Osteoblast (primary cell): ENCODE measurements at regions not wholly inside any gene's neighbourhood (a gene's known extent, or its start where the extent isn't known, plus 50 kb on each side); places are given as distances from the start of the nearest gene placed in this dataset.

Source experiments
- DNase-seq: peaks from one replicate; pipeline ENCODE4 v3.0.0; 2011; ENCODE audit warnings: low spot score, mixed read lengths; ENCODE audit not compliant: insufficient read length; ENCODE audit errors: missing footprints
- H2AFZ ChIP-seq: 2 replicates; pipeline ENCODE4 v1.6.0; 2011; ENCODE audit warnings: mild to moderate bottlenecking, low read length
- H3K27ac ChIP-seq: 2 replicates; pipeline ENCODE4 v1.5.1; 2011; ENCODE audit warnings: mild to moderate bottlenecking, low read depth, low read length, moderate library complexity
- H3K27me3 ChIP-seq: 2 replicates; pipeline ENCODE4 v1.6.0; 2012; ENCODE audit warnings: mild to moderate bottlenecking, control low read depth, inconsistent platforms, low read length, moderate library complexity; ENCODE audit not compliant: insufficient read depth
- H3K36me3 ChIP-seq: 2 replicates; pipeline ENCODE4 v1.5.1; 2011; ENCODE audit warnings: mild to moderate bottlenecking, low read length, control low read depth, moderate library complexity; ENCODE audit not compliant: insufficient read depth
- H3K4me1 ChIP-seq: 2 replicates; pipeline ENCODE4 v1.5.1; 2011; ENCODE audit warnings: mild to moderate bottlenecking, low read length, control low read depth, moderate library complexity; ENCODE audit not compliant: insufficient read depth
- H3K4me2 ChIP-seq: 2 replicates; pipeline ENCODE4 v1.6.0; 2011; ENCODE audit warnings: mild to moderate bottlenecking, low read length; ENCODE audit not compliant: insufficient read depth
- H3K4me3 ChIP-seq: fragments of 200-600 bp; sonication (generic); 3 replicates; pipeline ENCODE4 v1.5.1; 2012; ENCODE audit warnings: mild to moderate bottlenecking, low read length, inconsistent platforms; ENCODE audit not compliant: insufficient read depth
- H3K79me2 ChIP-seq: 2 replicates; pipeline ENCODE4 v1.6.0; 2012; ENCODE audit warnings: mild to moderate bottlenecking, low read length, control low read depth, inconsistent platforms; ENCODE audit not compliant: insufficient read depth
- H3K9me3 ChIP-seq: 2 replicates; pipeline ENCODE4 v1.5.1; 2011; ENCODE audit warnings: low read depth, low read length, control low read depth
- H4K20me1 ChIP-seq: 2 replicates; pipeline ENCODE4 v1.6.0; 2012; ENCODE audit warnings: mild to moderate bottlenecking, low read length, control low read depth; ENCODE audit not compliant: insufficient read depth
- TF ChIP-seq, protein P1 (sequence below): IDR thresholded peaks from 2 replicates; pipeline ENCODE4 v1.5.1; 2011; ENCODE audit warnings: mild to moderate bottlenecking, low read depth, low read length, moderate library complexity; ENCODE audit errors: extremely low read depth

- Histone ChIP-seq H3K27ac (no peak overlapping the region), H3K27me3 (peaks cover 17% of the 10 kb centered on the region), H3K36me3 (no peaks in the 10 kb centered on the region), H3K4me2 (no peak overlapping the region), H3K4me3 (no peak overlapping the region), H3K4me1 (no peaks in the 10 kb centered on the region), H3K9me3 (no peaks in the 10 kb centered on the region), H2AFZ (no peak overlapping the region), H3K79me2 (no peaks in the 10 kb centered on the region), H4K20me1 (no peaks in the 10 kb centered on the region)
- no peak for DNase-seq
- TF ChIP-seq, protein P1, sequence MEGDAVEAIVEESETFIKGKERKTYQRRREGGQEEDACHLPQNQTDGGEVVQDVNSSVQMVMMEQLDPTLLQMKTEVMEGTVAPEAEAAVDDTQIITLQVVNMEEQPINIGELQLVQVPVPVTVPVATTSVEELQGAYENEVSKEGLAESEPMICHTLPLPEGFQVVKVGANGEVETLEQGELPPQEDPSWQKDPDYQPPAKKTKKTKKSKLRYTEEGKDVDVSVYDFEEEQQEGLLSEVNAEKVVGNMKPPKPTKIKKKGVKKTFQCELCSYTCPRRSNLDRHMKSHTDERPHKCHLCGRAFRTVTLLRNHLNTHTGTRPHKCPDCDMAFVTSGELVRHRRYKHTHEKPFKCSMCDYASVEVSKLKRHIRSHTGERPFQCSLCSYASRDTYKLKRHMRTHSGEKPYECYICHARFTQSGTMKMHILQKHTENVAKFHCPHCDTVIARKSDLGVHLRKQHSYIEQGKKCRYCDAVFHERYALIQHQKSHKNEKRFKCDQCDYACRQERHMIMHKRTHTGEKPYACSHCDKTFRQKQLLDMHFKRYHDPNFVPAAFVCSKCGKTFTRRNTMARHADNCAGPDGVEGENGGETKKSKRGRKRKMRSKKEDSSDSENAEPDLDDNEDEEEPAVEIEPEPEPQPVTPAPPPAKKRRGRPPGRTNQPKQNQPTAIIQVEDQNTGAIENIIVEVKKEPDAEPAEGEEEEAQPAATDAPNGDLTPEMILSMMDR: no peak
Observed at GRCh38 chr21:36532769-36533467, 53.0 kb upstream of the CLDN14 start.

GRCh38 chr21:36533468-36533848, 53.5 kb upstream of the CLDN14 start:
- TF ChIP-seq, protein P1: no peak
- H3K4me2 ChIP-seq: no peak overlapping the region
- H3K4me3 ChIP-seq: no peak overlapping the region
- peaks cover 13% of the 10 kb centered on the region for H3K27me3 ChIP-seq
- no peaks in the 10 kb centered on the region for H3K4me1 ChIP-seq
- DNase-seq: no peak
- H2AFZ ChIP-seq: no peak overlapping the region
- H3K36me3 ChIP-seq: no peaks in the 10 kb centered on the region
- no peak overlapping the region for H3K27ac ChIP-seq
- no peaks in the 10 kb centered on the region for H3K79me2 ChIP-seq
- no peaks in the 10 kb centered on the region for H3K9me3 ChIP-seq
- no peaks in the 10 kb centered on the region for H4K20me1 ChIP-seq

DNA sequence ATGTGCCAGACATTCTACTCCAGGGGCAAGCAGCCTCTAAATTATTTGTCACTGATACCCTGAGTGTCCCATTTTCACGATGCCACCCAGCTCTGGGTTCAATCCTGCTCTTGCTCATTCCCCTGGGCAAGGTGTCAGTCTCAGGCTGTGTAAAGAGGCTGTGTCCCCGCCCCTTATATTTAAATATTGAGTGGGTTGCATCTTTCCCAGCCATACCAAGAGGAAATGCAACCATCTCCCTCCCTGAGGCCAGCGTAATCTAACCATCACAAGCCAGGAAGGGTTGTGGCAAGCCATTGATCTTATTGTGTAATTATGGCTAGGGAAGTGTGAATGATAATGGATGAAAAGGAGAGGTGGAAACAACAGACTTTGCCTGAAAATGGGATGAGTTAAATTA, 54.7 kb upstream of the CLDN14 start:
- H3K4me1 ChIP-seq: no peaks in the 10 kb centered on the region
- H4K20me1 ChIP-seq: no peaks in the 10 kb centered on the region
- no peak for DNase-seq
- H3K4me3 ChIP-seq: no peak overlapping the region
- no peaks in the 10 kb centered on the region for H3K36me3 ChIP-seq
- no peaks in the 10 kb centered on the region for H3K79me2 ChIP-seq
- peaks cover 8% of the 10 kb centered on the region for H3K27me3 ChIP-seq
- H3K27ac ChIP-seq: no peak overlapping the region
- H3K4me2 ChIP-seq: no peak overlapping the region
- TF ChIP-seq, protein P1: no peak
- H2AFZ ChIP-seq: no peak overlapping the region
- no peaks in the 10 kb centered on the region for H3K9me3 ChIP-seq

DNA sequence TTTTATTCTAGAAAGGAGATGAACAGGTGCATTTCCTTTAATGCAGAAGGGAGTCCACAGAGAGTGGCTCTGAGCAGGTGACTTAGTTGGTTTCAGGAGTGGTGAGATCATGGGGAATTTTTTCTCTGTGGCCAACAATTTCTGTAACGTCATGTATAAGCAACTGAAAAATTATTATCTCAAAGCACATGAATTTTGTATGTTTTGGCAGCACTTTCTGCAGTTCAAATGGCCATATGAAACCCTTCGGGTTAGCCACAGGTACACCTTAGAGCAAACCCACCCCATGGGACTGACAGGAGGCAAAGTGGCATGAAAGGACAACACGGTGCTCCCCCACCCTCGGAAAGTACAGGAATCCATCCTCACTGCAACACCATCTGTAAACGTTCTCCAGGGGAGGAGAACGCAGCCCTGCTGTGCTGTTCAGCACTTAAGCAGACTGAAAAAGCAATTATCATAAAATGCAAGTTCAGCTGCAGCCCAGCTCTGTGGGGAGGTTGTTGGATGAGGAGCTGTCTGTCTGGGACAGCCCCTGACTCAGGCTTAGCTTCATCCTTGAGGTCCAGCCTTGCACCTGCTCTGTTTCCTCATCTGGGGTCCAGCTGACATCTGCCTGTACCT, 55.8 kb upstream of the CLDN14 start:
- Histone ChIP-seq H3K27ac (no peak overlapping the region), H3K27me3 (peaks cover 1% of the 10 kb centered on the region), H4K20me1 (no peaks in the 10 kb centered on the region), H3K36me3 (no peaks in the 10 kb centered on the region), H3K4me3 (no peak overlapping the region), H3K9me3 (no peaks in the 10 kb centered on the region), H2AFZ (no peak overlapping the region), H3K4me2 (no peak overlapping the region), H3K79me2 (no peaks in the 10 kb centered on the region), H3K4me1 (no peaks in the 10 kb centered on the region)
- DNase-seq: no peak
- TF ChIP-seq, protein P1: no peak
